Gastrocnemius medialis (tissue), 4 donors: ENCODE measurements at regions not wholly inside any gene's neighbourhood (a gene's known extent, or its start where the extent isn't known, plus 50 kb on each side); places are given as distances from the start of the nearest gene placed in this dataset.

Experiments
- ATAC-seq, 2 donors: fragments of 150-250 bp; one replicate each; pipeline ENCODE4 v1.9.1; 2016
- DNase-seq, 2 donors: peaks; one replicate each; pipeline ENCODE4 v3.0.0-alpha.2; 2019
- H3K27ac ChIP-seq, 4 donors: fragments of 200-600 bp; sonication (generic); 1 replicate in 1 of 4; 2 replicates in 3 of 4; pipeline ENCODE4 v1.5.1; 2016 to 2018; ENCODE audit warnings: mild to moderate bottlenecking in 2 of 4, moderate library complexity in 1 of 4
- H3K27me3 ChIP-seq, 3 donors: fragments of 200-600 bp; sonication (generic) in 2 of 3; 1 replicate in 1 of 3; 2 replicates in 2 of 3; pipeline versions ENCODE4 v1.5.1 to v1.6.0; 2016 to 2019; ENCODE audit warnings: mild to moderate bottlenecking in 1 of 3, moderate library complexity in 1 of 3
- H3K36me3 ChIP-seq, 2 donors: fragments of 200-600 bp; sonication (generic) in 1 of 2; one replicate each; pipeline ENCODE4 v1.5.1; 2017 to 2018
- H3K4me1 ChIP-seq, 2 donors: fragments of 200-600 bp; sonication (generic) in 1 of 2; one replicate each; pipeline ENCODE4 v1.5.1; 2016 to 2017; ENCODE audit warnings: mild to moderate bottlenecking in 2 of 2
- H3K4me3 ChIP-seq, 4 donors: fragments of 200-600 bp; sonication (generic) in 3 of 4; 1 replicate in 1 of 4; 2 replicates in 3 of 4; pipeline ENCODE4 v1.5.1; 2016 to 2019; ENCODE audit warnings: mild to moderate bottlenecking in 2 of 4
- H3K9me3 ChIP-seq, 3 donors: fragments of 200-600 bp; sonication (generic) in 2 of 3; 1 replicate in 1 of 3; 2 replicates in 2 of 3; pipeline ENCODE4 v1.5.1; 2016 to 2019
- CTCF ChIP-seq, 5 experiments: fragments of 450-650 bp in 3 of 5; fragments of 200-600 bp in 2 of 5; sonication (generic) in 2 of 5; IDR thresholded peaks in 4 of 5; conservative IDR thresholded peaks in 1 of 5; 1 replicate in 4 of 5; 2 replicates in 1 of 5; pipeline ENCODE4 v1.5.1; 2016 to 2019; ENCODE audit warnings: antibody characterized with exemption in 5 of 5, mild to moderate bottlenecking in 3 of 5, moderate library complexity in 3 of 5
- POLR2A ChIP-seq, 2 donors: fragments of 450-650 bp; IDR thresholded peaks; one replicate each; pipeline ENCODE4 v1.6.1; 2017; ENCODE audit warnings: antibody characterized with exemption in 2 of 2, mild to moderate bottlenecking in 2 of 2, moderate library complexity in 2 of 2
- in situ Hi-C, 4 donors: fragments of 200-750 bp; cut with MboI; loops; one replicate each; pipeline versions ENCODE4 v1.15.0 to v1.8.0; 2017; ENCODE audit warnings: low sequenced_read_pairs in 4 of 4
- intact Hi-C: fragments of 100-400 bp; cut with DNase I; formaldehyde crosslinking; loops from one replicate; pipeline ENCODE4 v1.15.1; 2023; ENCODE audit warnings: low total_unique reads

DNA sequence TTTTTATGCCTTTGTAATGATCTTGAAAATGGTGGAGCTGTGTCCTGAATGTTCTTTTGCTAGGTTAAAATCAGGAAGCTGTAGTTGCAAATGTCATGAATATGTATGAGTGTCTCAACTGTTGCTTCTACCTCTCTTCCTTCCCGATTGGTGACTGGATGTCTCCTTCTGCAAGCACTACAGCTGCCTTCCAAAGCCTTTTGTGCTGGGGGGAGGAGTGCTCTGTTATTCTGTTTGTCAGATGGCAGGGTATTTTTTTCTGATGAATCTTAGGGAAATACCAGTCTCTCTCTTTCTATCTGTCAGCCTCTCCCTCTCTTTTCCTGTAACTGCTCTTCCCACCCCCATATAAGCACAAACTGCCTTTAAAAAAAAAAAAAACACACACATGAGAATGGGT lies 1396.3 kb upstream of the CELF4 start:
- Histone ChIP-seq H3K4me3 (no peak overlapping the region), H3K36me3 (no peaks in the 10 kb centered on the region), H3K27me3 (no peaks in the 10 kb centered on the region), H3K27ac (no peak overlapping the region), H3K9me3 (no peaks in the 10 kb centered on the region), H3K4me1 (no peaks in the 10 kb centered on the region)
- in situ Hi-C loops (no loop called here), intact Hi-C loops (no loop called here)
- DNase-seq: no peak
- TF ChIP-seq CTCF (IDR thresholded peaks at IDR 0.05 in 4 of 5, conservative IDR thresholded peaks at IDR 0.05 in 1 of 5) (no peak), POLR2A (IDR thresholded peaks at IDR 0.05) (no peak)
- ATAC-seq: no peak

GRCh38 chr18:38957736-38958135 lies 1392.1 kb upstream of the CELF4 start:
- intact Hi-C loops: no loop called here
- ATAC-seq: no peak
- DNase-seq: no peak

DNA sequence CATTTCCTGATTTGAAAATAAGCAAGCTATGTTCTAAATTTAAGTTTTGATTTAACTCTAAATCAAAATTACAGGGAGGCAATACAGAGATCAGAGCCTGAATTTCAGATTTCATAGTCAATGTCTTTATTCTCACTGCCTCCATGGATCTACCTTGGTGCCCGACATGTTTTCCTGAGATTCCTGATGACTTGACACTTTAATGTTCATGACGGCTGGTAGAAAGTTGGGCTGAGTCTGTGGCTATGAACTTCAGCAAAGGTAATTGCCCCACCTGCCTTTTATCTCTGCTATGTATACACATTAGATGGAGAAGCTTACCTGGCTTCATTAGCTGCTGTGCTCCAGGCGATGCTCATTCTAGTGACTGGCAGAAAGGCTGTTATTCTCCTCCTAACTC lies 1390.5 kb upstream of the CELF4 start:
- no peak for ATAC-seq
- no peaks in the 10 kb centered on the region for H3K36me3 ChIP-seq
- H3K27ac ChIP-seq: no peak overlapping the region
- in situ Hi-C loops: no loop called here
- no peak for DNase-seq
- intact Hi-C loops: no loop called here
- no peaks in the 10 kb centered on the region for H3K4me1 ChIP-seq
- TF ChIP-seq POLR2A (IDR thresholded peaks at IDR 0.05): no peak
- no peak for TF ChIP-seq CTCF (IDR thresholded peaks at IDR 0.05 in 4 of 5, conservative IDR thresholded peaks at IDR 0.05 in 1 of 5)
- no peak overlapping the region for H3K4me3 ChIP-seq
- H3K9me3 ChIP-seq: no peaks in the 10 kb centered on the region
- H3K27me3 ChIP-seq: no peaks in the 10 kb centered on the region

More at GRCh38 chr18:38957736-38958135, 1392.1 kb upstream of the CELF4 start:
- Histone ChIP-seq H3K4me3 (no peak overlapping the region), H3K9me3 (no peaks in the 10 kb centered on the region), H3K4me1 (no peaks in the 10 kb centered on the region), H3K27ac (no peak overlapping the region), H3K27me3 (no peaks in the 10 kb centered on the region), H3K36me3 (no peaks in the 10 kb centered on the region)
- in situ Hi-C loops: no loop called here
- no peak for TF ChIP-seq POLR2A (IDR thresholded peaks at IDR 0.05)
- no peak for TF ChIP-seq CTCF (IDR thresholded peaks at IDR 0.05 in 4 of 5, conservative IDR thresholded peaks at IDR 0.05 in 1 of 5)

DNA sequence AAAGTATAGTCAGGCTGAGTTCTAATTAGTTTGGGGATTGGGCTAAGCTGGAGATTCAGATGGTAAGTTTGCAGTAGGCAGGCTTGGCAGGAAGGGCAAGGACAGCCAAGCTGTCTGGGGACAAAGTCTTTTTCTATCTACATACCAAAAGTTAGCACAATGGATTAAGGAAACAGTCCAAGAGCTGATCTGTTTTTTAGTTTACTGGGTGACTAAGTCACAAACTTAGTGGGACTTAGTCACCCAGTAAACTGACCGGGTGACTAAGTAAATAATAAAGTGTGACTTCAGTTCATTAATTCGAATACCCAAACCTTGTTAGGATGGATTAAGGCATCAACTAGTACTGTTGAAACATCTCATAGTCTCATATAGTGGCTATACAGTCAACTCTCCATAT lies 1386.0 kb upstream of the CELF4 start:
- TF ChIP-seq POLR2A (IDR thresholded peaks at IDR 0.05) (no peak), CTCF (IDR thresholded peaks at IDR 0.05 in 4 of 5, conservative IDR thresholded peaks at IDR 0.05 in 1 of 5) (no peak)
- DNase-seq (no peak), ATAC-seq (no peak)
- no peak overlapping the region for H3K4me3 ChIP-seq
- in situ Hi-C loops (no loop called here), intact Hi-C loops (no loop called here)
- H3K36me3 ChIP-seq: no peaks in the 10 kb centered on the region
- H3K27ac ChIP-seq: no peak overlapping the region
- no peaks in the 10 kb centered on the region for H3K4me1 ChIP-seq
- no peaks in the 10 kb centered on the region for H3K9me3 ChIP-seq
- no peaks in the 10 kb centered on the region for H3K27me3 ChIP-seq

GRCh38 chr18:38948436-38948835 lies 1382.8 kb upstream of the CELF4 start:
- Histone ChIP-seq H3K27ac (no peak overlapping the region), H3K4me3 (no peak overlapping the region), H3K27me3 (no peaks in the 10 kb centered on the region), H3K36me3 (no peaks in the 10 kb centered on the region), H3K9me3 (no peaks in the 10 kb centered on the region), H3K4me1 (no peaks in the 10 kb centered on the region)
- intact Hi-C loops (no loop called here), in situ Hi-C loops (no loop called here)
- no peak for ATAC-seq
- TF ChIP-seq CTCF (IDR thresholded peaks at IDR 0.05 in 4 of 5, conservative IDR thresholded peaks at IDR 0.05 in 1 of 5): no peak
- TF ChIP-seq POLR2A (IDR thresholded peaks at IDR 0.05): no peak
- DNase-seq: no peak
